Stomach (tissue), 4 donors: ENCODE measurements at regions not wholly inside any gene's neighbourhood (a gene's known extent, or its start where the extent isn't known, plus 50 kb on each side); places are given as distances from the start of the nearest gene placed in this dataset.

Experiments
- CTCF ChIP-seq, 7 experiments: fragments of 450-650 bp in 4 of 7; fragments of 200-600 bp in 3 of 7; sonication (generic) in 3 of 7; IDR thresholded peaks; one replicate each; pipeline ENCODE4 v1.5.1; 2016 to 2019; ENCODE audit warnings: antibody characterized with exemption in 7 of 7, control low read depth in 2 of 7, mild to moderate bottlenecking in 1 of 7
- EP300 ChIP-seq: sonication (generic); formaldehyde crosslinking; IDR thresholded peaks from one replicate; pipeline ENCODE4 v1.6.1; 2017; ENCODE audit warnings: antibody characterized with exemption
- POLR2A ChIP-seq, 4 donors: fragments of 450-650 bp; IDR thresholded peaks; one replicate each; pipeline ENCODE4 v1.6.1; 2016; ENCODE audit warnings: antibody characterized with exemption in 4 of 4, control low read depth in 2 of 4, mild to moderate bottlenecking in 1 of 4, moderate library complexity in 1 of 4

GRCh38 chr11:8776209-8776608 lies 93.6 kb downstream of the RPL27A start:
- TF ChIP-seq POLR2A (IDR thresholded peaks at IDR 0.05) (no peak), CTCF (IDR thresholded peaks at IDR 0.05) (no peak), EP300 (no peak)
